HepG2 (cell line): ENCODE measurements at regions not wholly inside any gene's neighbourhood (a gene's known extent, or its start where the extent isn't known, plus 50 kb on each side); places are given as distances from the start of the nearest gene placed in this dataset.

ENCODE experiments used
- ATAC-seq: fragments of 200-7000 bp; cut with Tn5 transposase; 3 replicates; pipeline ENCODE4 v1.9.1; 2020; ENCODE audit warnings: mild to moderate bottlenecking, moderate library complexity
- BruUV-seq: library from RNA; stranded (reverse); fragments of 400-500 nt; replicated peaks from 2 replicates; lab custom pipeline; 2021; lab: Mats Ljungman, UMichigan
- CTCF ChIA-PET: fragments of 300-600 bp; formaldehyde crosslinking; extraction: SDS; loops from one replicate; lab custom pipeline; 2021; ENCODE audit warnings: low total read pairs, inconsistent platforms, low intra/inter-chr PET ratio; lab: Yijun Ruan, JAX
- POLR2A ChIA-PET: fragments of 350-600 bp; sonication (Branson Sonifier 250); formaldehyde crosslinking; loops from one replicate; lab custom pipeline; 2020; ENCODE audit warnings: antibody characterized with exemption, inconsistent platforms; lab: Yijun Ruan, JAX
- DNase-seq: peaks from one replicate; pipeline ENCODE4 v3.0.0-alpha.2; 2015; ENCODE audit warnings: low spot score
- FAIRE-seq: peaks from 3 replicates; lab custom pipeline; 2011; peaks lifted over from hg19 to GRCh38; lab: Jason Lieb, UNC
- H2AFZ ChIP-seq: one replicate; pipeline ENCODE4 v1.6.1; 2011; ENCODE audit warnings: low read length, inconsistent platforms
- H3K27ac ChIP-seq: fragments of 300-600 bp; 3 replicates; pipeline ENCODE4 v1.8.0; 2011; ENCODE audit warnings: mixed run types, mild to moderate bottlenecking, mixed read lengths, low read length, inconsistent platforms; ENCODE audit not compliant: insufficient read depth; ENCODE audit errors: extremely low read length
- H3K27me3 ChIP-seq, 2 experiments: fragments of 200-600 bp in 1 of 2; 2 replicates in 1 of 2; 3 replicates in 1 of 2; pipeline versions ENCODE4 v1.6.0 to v1.8.0; 2011; ENCODE audit warnings: low read length in 2 of 2, mild to moderate bottlenecking in 2 of 2, moderate library complexity in 2 of 2, inconsistent platforms in 1 of 2; ENCODE audit not compliant: insufficient read depth in 2 of 2, control insufficient read depth in 1 of 2
- H3K36me3 ChIP-seq, 2 experiments: fragments of 200-600 bp in 1 of 2; replicated peaks in 1 of 2; 2 replicates in 1 of 2; 3 replicates in 1 of 2; pipeline versions ENCODE4 v1.5.1 to v1.8.0; 2011; ENCODE audit warnings: low read length in 2 of 2, inconsistent platforms in 1 of 2; ENCODE audit not compliant: insufficient read depth in 2 of 2, control insufficient read depth in 1 of 2
- H3K4me1 ChIP-seq: 2 replicates; pipeline ENCODE4 v1.5.1; 2012; ENCODE audit warnings: low read length, inconsistent platforms; ENCODE audit not compliant: insufficient read depth
- H3K4me2 ChIP-seq: 2 replicates; pipeline ENCODE4 v1.6.0; 2011; ENCODE audit warnings: low read depth, low read length, inconsistent platforms
- H3K4me3 ChIP-seq, 3 experiments: fragments of 200-600 bp in 1 of 3; sonication (generic), shearing (Covaris generic) in 1 of 3; replicated peaks in 1 of 3; 2 replicates each; pipeline ENCODE4 v1.5.1; 2011 to 2016; ENCODE audit warnings: low read length in 3 of 3, inconsistent platforms in 2 of 3, low read depth in 2 of 3, mild to moderate bottlenecking in 2 of 3, control low read depth in 1 of 3, mixed read lengths in 1 of 3; ENCODE audit not compliant: insufficient read depth in 1 of 3
- H3K79me2 ChIP-seq: one replicate; pipeline ENCODE4 v1.6.1; 2011; ENCODE audit warnings: low read length, inconsistent platforms; ENCODE audit not compliant: insufficient read depth
- H3K9ac ChIP-seq: 2 replicates; pipeline ENCODE4 v1.6.0; 2011; ENCODE audit warnings: mild to moderate bottlenecking, low read depth, low read length, inconsistent platforms; ENCODE audit not compliant: insufficient read depth
- H3K9me3 ChIP-seq: 2 replicates; pipeline ENCODE4 v1.5.1; 2012; ENCODE audit warnings: mild to moderate bottlenecking, low read length
- H4K20me1 ChIP-seq: 2 replicates; pipeline ENCODE4 v1.6.0; 2011; ENCODE audit warnings: inconsistent platforms, mild to moderate bottlenecking, low read length, moderate library complexity; ENCODE audit not compliant: insufficient read depth
- CSRNP1 ChIP-seq: sonication (generic); formaldehyde crosslinking; IDR thresholded peaks from 2 replicates; pipeline ENCODE4 v1.8.1; 2023; ENCODE audit warnings: mild to moderate bottlenecking, missing genetic modification reagents
- ELF3 ChIP-seq: IDR thresholded peaks from 2 replicates; pipeline ENCODE4 v1.6.1; 2016; ENCODE audit warnings: missing genetic modification reagents, missing compliant biosample characterization
- ZNF280B ChIP-seq: sonication (generic); formaldehyde crosslinking; IDR thresholded peaks from 2 replicates; pipeline ENCODE4 v1.5.0; 2020; ENCODE audit warnings: missing genetic modification reagents, mild to moderate bottlenecking, borderline replicate concordance
- ZNF567 ChIP-seq: sonication (generic); formaldehyde crosslinking; IDR thresholded peaks from 2 replicates; pipeline ENCODE4 v1.8.1; 2023; ENCODE audit warnings: mild to moderate bottlenecking, missing genetic modification reagents, borderline replicate concordance
- WGBS: methylation state at CpG from one replicate; pipeline ENCODE4 v1.1.6; 2017; ENCODE audit warnings: low lambda C conversion rate; 5-methylcytosine and 5-hydroxymethylcytosine counted together
- in situ Hi-C: cut with HindIII; loops from 2 replicates; pipeline ENCODE4 v1.10.0; 2017; ENCODE audit warnings: low pct_unique_long_range_greater_than_20kb; ENCODE audit not compliant: extremely low pct_ligation_motif_present
- intact Hi-C: fragments of 100-400 bp; cut with micrococcal nuclease; formaldehyde crosslinking; loops from one replicate; pipeline ENCODE4 v1.10.0; 2022; ENCODE audit not compliant: unreplicated experiment

- TF ChIP-seq ZNF567 (CRISPR knock-in tag), result no peak
Measured at GRCh38 chr1:59022199-59022598, 238.4 kb upstream of the JUN start (continued).

GRCh38 chr1:59022799-59023198 lies 239.0 kb upstream of the JUN start:
- no TSS peak for BruUV-seq
- Histone ChIP-seq H3K79me2 (no peaks in the 10 kb centered on the region), H3K9ac (no peak overlapping the region), H3K4me2 (no peak overlapping the region), H3K9me3 (0 out of 2 replicates have a peak, but pooled peaks cover 4% of the 10 kb centered on the region), H4K20me1 (no peaks in the 10 kb centered on the region), H2AFZ (no peak overlapping the region), H3K36me3 (no peaks in the 10 kb centered on the region), H3K4me3 (no peak overlapping the region), H3K4me1 (peaks cover 21% of the 10 kb centered on the region), H3K27me3 (peaks cover 0 to 19% of the 10 kb centered on the region in 2 experiments; a peak in 2 of 5 replicates), H3K27ac (no peak overlapping the region)
- no peak for ATAC-seq
- FAIRE-seq, result no peak
- no peak for DNase-seq
- CTCF ChIA-PET, result no interaction called here
- 26% methylated on average over 3 of the region's 3 CpGs for WGBS
- in situ Hi-C loops (no loop called here), intact Hi-C loops (no loop called here)
- no peak for TF ChIP-seq CSRNP1 (CRISPR knock-in tag)
- no peak for TF ChIP-seq ZNF280B (CRISPR knock-in tag)
- TF ChIP-seq ELF3 (CRISPR knock-in tag), result no peak
- POLR2A ChIA-PET, result no interaction called here
